SK-N-SH (cell line): ENCODE measurements at regions not wholly inside any gene's neighbourhood (a gene's known extent, or its start where the extent isn't known, plus 50 kb on each side); places are given as distances from the start of the nearest gene placed in this dataset.

Source experiments
- CTCF ChIA-PET: fragments of 300-600, 350-600 bp; formaldehyde crosslinking; extraction: SDS; loops from one replicate; lab custom pipeline; 2021; lab: Yijun Ruan, JAX
- POLR2A ChIA-PET: fragments of 350-600 bp; sonication (Branson Sonifier 250); formaldehyde crosslinking; extraction: SDS; loops from one replicate; lab custom pipeline; 2020; ENCODE audit warnings: antibody characterized with exemption, inconsistent platforms; lab: Yijun Ruan, JAX
- DNase-seq: peaks from one replicate; pipeline ENCODE4 v3.0.0; 2012
- H2AFZ ChIP-seq: fragments of 200-600 bp; sonication (generic); 2 replicates; pipeline ENCODE4 v1.8.1; 2016; ENCODE audit warnings: antibody characterized with exemption, mild to moderate bottlenecking, low read depth
- H3F3A ChIP-seq: fragments of 200-600 bp; sonication (generic); replicated peaks from 2 replicates; pipeline ENCODE3; 2016; ENCODE audit warnings: antibody characterized with exemption, mild to moderate bottlenecking; ENCODE audit not compliant: insufficient read depth
- H3K27ac ChIP-seq, 2 experiments: fragments of 200-500 bp in 1 of 2; fragments of 200-600 bp in 1 of 2; sonication (Bioruptor generic) in 1 of 2; sonication (generic), shearing (Covaris generic) in 1 of 2; 2 replicates each; pipeline versions ENCODE4 v1.5.1 to v1.6.1; 2014 to 2016; ENCODE audit warnings: low read depth in 2 of 2, inconsistent platforms in 1 of 2, low read length in 1 of 2, mild to moderate bottlenecking in 1 of 2, mixed read lengths in 1 of 2
- H3K27me3 ChIP-seq: fragments of 200-600 bp; sonication (generic), shearing (Covaris generic); 2 replicates; pipeline ENCODE4 v1.6.1; 2016; ENCODE audit warnings: mixed run types; ENCODE audit not compliant: insufficient read depth
- H3K36me3 ChIP-seq, 2 experiments: fragments of 200-500 bp in 1 of 2; fragments of 200-600 bp in 1 of 2; sonication (Bioruptor generic) in 1 of 2; sonication (generic) in 1 of 2; replicated peaks in 1 of 2; 2 replicates each; pipeline versions ENCODE3 to v1.5.1; 2014 to 2016; ENCODE audit warnings: low read length in 1 of 2, mild to moderate bottlenecking in 1 of 2; ENCODE audit not compliant: insufficient read depth in 2 of 2, control insufficient read depth in 1 of 2
- H3K4me1 ChIP-seq, 2 experiments: fragments of 200-500 bp in 1 of 2; fragments of 200-600 bp in 1 of 2; sonication (Bioruptor generic) in 1 of 2; sonication (generic), shearing (Covaris generic) in 1 of 2; 2 replicates each; pipeline versions ENCODE4 v1.5.1 to v1.6.1; 2014 to 2016; ENCODE audit warnings: low read depth in 1 of 2, low read length in 1 of 2, mixed run types in 1 of 2; ENCODE audit not compliant: insufficient read depth in 2 of 2, control insufficient read depth in 1 of 2
- H3K4me2 ChIP-seq: fragments of 200-600 bp; sonication (generic), shearing (Covaris generic); 2 replicates; pipeline ENCODE4 v1.6.1; 2017; ENCODE audit warnings: mixed run types
- H3K4me3 ChIP-seq, 2 experiments: fragments of 200-500 bp in 1 of 2; fragments of 200-600 bp in 1 of 2; sonication (Bioruptor generic) in 1 of 2; sonication (generic), shearing (Covaris generic) in 1 of 2; 2 replicates each; pipeline versions ENCODE4 v1.5.1 to v1.8.1; 2014 to 2016; ENCODE audit warnings: low read depth in 2 of 2, inconsistent platforms in 1 of 2, low read length in 1 of 2, mild to moderate bottlenecking in 1 of 2, mixed read lengths in 1 of 2, moderate library complexity in 1 of 2
- H3K79me2 ChIP-seq: fragments of 200-600 bp; sonication (generic); 2 replicates; pipeline ENCODE4 v1.8.1; 2017; ENCODE audit warnings: mild to moderate bottlenecking; ENCODE audit not compliant: insufficient read depth
- H3K9ac ChIP-seq: fragments of 200-600 bp; sonication (generic); 2 replicates; pipeline ENCODE4 v1.6.1; 2017; ENCODE audit warnings: mixed run types
- H3K9me2 ChIP-seq: fragments of 200-600 bp; sonication (generic); 2 replicates; pipeline ENCODE4 v1.6.1; 2017; ENCODE audit warnings: mixed run types
- H3K9me3 ChIP-seq: fragments of 200-600 bp; sonication (generic); 2 replicates; pipeline ENCODE4 v1.6.1; 2017; ENCODE audit warnings: mixed run types, mild to moderate bottlenecking, moderate library complexity
- H4K20me1 ChIP-seq: fragments of 200-600 bp; sonication (generic); 2 replicates; pipeline ENCODE4 v1.6.1; 2017; ENCODE audit warnings: mild to moderate bottlenecking, mixed run types; ENCODE audit not compliant: insufficient read depth
- CTCF ChIP-seq: fragments of 200-600 bp; sonication (generic); IDR thresholded peaks from 2 replicates; pipeline ENCODE4 v1.6.1; 2017; ENCODE audit warnings: antibody characterized with exemption, mild to moderate bottlenecking, moderate library complexity
- EP300 ChIP-seq, 2 experiments: IDR thresholded peaks; 2 replicates each; pipeline versions ENCODE4 v1.4.0 to v1.6.1; 2012; ENCODE audit warnings: borderline replicate concordance in 1 of 2, low read depth in 1 of 2, low read length in 1 of 2
- GABPA ChIP-seq: IDR thresholded peaks from 2 replicates; pipeline ENCODE4 v1.4.0; 2012; ENCODE audit warnings: low read depth, mild to moderate bottlenecking
- MEF2A ChIP-seq: IDR thresholded peaks from 2 replicates; pipeline ENCODE4 v1.4.0; 2012; ENCODE audit warnings: low read depth, borderline replicate concordance
- PBX3 ChIP-seq: IDR thresholded peaks from 2 replicates; pipeline ENCODE4; 2012
- TAF1 ChIP-seq: IDR thresholded peaks from 2 replicates; pipeline ENCODE4 v1.6.1; 2012; ENCODE audit warnings: low read depth, mild to moderate bottlenecking, low read length, moderate library complexity, borderline replicate concordance
- TCF12 ChIP-seq: IDR thresholded peaks from 2 replicates; pipeline ENCODE4 v1.4.0; 2012
- USF1 ChIP-seq: IDR thresholded peaks from 2 replicates; pipeline ENCODE4 v1.4.0; 2012; ENCODE audit warnings: low read depth, borderline replicate concordance
- USF2 ChIP-seq: fragments of 150-350 bp; IDR thresholded peaks from 2 replicates; pipeline ENCODE4 v1.6.1; 2017; ENCODE audit warnings: antibody characterized with exemption, low read length, low read depth, borderline replicate concordance
- WGBS: methylation state at CpG from one replicate; pipeline ENCODE4 v1.1.6; 2017; ENCODE audit warnings: low lambda C conversion rate; 5-methylcytosine and 5-hydroxymethylcytosine counted together

- DNase-seq, result no peak
- Histone ChIP-seq H3K9ac (no peak overlapping the region), H3F3A (no peaks in the 10 kb centered on the region), H3K27me3 (no peaks in the 10 kb centered on the region), H3K27ac (no peak overlapping the region), H3K4me3 (no peak overlapping the region), H2AFZ (no peak overlapping the region), H3K79me2 (no peaks in the 10 kb centered on the region), H4K20me1 (no peaks in the 10 kb centered on the region), H3K4me2 (no peak overlapping the region), H3K36me3 (no peaks in the 10 kb centered on the region), H3K4me1 (peaks cover 0 to 2% of the 10 kb centered on the region in 2 experiments; a peak in 1 of 4 replicates), H3K9me3 (no peaks in the 10 kb centered on the region), H3K9me2 (no peaks in the 10 kb centered on the region)
- TF ChIP-seq PBX3 (no peak), USF2 (no peak), EP300 (IDR thresholded peaks at IDR 0.05; ENCODE audit: borderline replicate concordance in 1 of 2, low read depth in 1 of 2, low read length in 1 of 2) (no peak), TCF12 (no peak), GABPA (no peak), MEF2A (no peak), USF1 (no peak)
- POLR2A ChIA-PET, result no interaction called here
- 17% methylated on average over 1 of the region's 1 CpG for WGBS
- CTCF ChIA-PET, result no interaction called here
These were observed 159.2 kb upstream of the WDFY3 start for GRCh38 chr4:85125688-85126087.

GRCh38 chr4:85126991-85127591 lies 160.6 kb upstream of the WDFY3 start:
- H3K9me3 ChIP-seq, result no peaks in the 10 kb centered on the region
- ChIA-PET POLR2A (no interaction called here), CTCF (interaction anchor here (0.8 to 1.7 kb wide), 7 partner anchors 9 to 620 kb away, joined by 3 to 9 read pairs (median 4); no protein-coding TSS in a partner anchor)
- no peaks in the 10 kb centered on the region for H3K36me3 ChIP-seq
- 49% methylated on average over 6 of the region's 6 CpGs for WGBS
- H3K4me2 ChIP-seq, result no peak overlapping the region
- H3K4me3 ChIP-seq, result no peak overlapping the region
- no peak overlapping the region for H3K9ac ChIP-seq
- H3K27ac ChIP-seq, result no peak overlapping the region
- H3K4me1 ChIP-seq, result peaks cover 0 to 2% of the 10 kb centered on the region in 2 experiments; a peak in 1 of 4 replicates
- no peaks in the 10 kb centered on the region for H3K27me3 ChIP-seq
- no peak overlapping the region for H2AFZ ChIP-seq
- no peaks in the 10 kb centered on the region for H3K79me2 ChIP-seq
- no peak for DNase-seq
- H3K9me2 ChIP-seq, result no peaks in the 10 kb centered on the region
- H3F3A ChIP-seq, result no peaks in the 10 kb centered on the region
- no peaks in the 10 kb centered on the region for H4K20me1 ChIP-seq
- no peak for TF ChIP-seq GABPA
- no peak for TF ChIP-seq TAF1
- TF ChIP-seq CTCF, result no peak
